Embryonic facial prominence (tissue), 1 donor: ENCODE measurements at regions not wholly inside any gene's neighbourhood (a gene's known extent, or its start where the extent isn't known, plus 50 kb on each side); places are given as distances from the start of the nearest gene placed in this dataset.
"Not testable (repeated sequence)": the region's sequence is repeated elsewhere in the genome, so short reads cannot be mapped to it uniquely, and the experiment has no call there.

ENCODE experiments used
- DNase-seq: peaks from one replicate; pipeline ENCODE4 v3.0.0-alpha.2; 2016; ENCODE audit errors: extremely low spot score

- no peak for DNase-seq
Measured at GRCh38 chr1:74943046-74943445, 191.1 kb upstream of the LHX8 start.

- DNase-seq, result no peak
Measured at GRCh38 chr1:74946388-74946787, 187.8 kb upstream of the LHX8 start.

GRCh38 chr1:74949348-74949747 lies 184.8 kb upstream of the LHX8 start:
- DNase-seq, result not testable (repeated sequence)

- DNase-seq, result not testable (repeated sequence)
Measured at GRCh38 chr1:74951981-74952380, 182.2 kb upstream of the LHX8 start.

- no peak for DNase-seq
Measured at GRCh38 chr1:74952786-74953185, 181.4 kb upstream of the LHX8 start.

DNA sequence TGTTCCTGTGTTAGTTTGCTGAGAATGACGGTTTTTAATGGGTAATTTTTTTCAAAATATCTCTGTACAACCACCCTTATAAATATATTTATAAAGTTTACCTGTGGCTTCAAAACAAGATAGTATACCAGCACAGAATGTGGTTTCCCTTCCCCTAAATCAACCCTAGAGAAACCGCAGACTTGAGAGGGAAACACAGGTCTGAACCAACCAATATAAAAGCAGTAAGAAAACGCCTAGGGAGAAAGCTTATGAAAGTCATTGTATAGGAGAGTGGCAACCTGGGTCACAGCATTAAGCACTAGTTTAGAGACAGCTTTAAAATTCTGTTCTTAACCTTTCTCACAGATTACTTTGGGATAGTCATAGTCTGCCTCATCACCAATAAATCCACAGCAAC lies 180.6 kb upstream of the LHX8 start:
- DNase-seq, result no peak

DNA sequence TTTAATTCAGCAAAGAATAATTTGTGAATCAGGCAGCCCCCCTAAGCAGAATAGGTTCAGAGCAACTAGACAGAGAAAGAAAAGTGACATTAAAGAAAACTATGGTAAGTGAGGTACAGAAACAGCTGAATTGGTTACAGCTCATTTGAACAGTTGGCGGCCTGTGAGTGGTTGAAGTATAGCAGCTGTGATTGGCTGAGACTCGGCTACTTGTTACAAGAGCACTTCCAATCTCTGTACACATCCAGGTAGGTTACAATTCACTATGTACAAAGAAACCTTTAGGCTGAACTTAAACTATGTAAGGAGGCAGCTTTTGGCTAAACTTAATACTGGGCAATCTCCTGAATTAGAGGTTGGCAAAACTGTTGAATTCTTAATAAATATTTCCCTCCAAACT lies 171.1 kb upstream of the LHX8 start:
- DNase-seq, result no peak

DNA sequence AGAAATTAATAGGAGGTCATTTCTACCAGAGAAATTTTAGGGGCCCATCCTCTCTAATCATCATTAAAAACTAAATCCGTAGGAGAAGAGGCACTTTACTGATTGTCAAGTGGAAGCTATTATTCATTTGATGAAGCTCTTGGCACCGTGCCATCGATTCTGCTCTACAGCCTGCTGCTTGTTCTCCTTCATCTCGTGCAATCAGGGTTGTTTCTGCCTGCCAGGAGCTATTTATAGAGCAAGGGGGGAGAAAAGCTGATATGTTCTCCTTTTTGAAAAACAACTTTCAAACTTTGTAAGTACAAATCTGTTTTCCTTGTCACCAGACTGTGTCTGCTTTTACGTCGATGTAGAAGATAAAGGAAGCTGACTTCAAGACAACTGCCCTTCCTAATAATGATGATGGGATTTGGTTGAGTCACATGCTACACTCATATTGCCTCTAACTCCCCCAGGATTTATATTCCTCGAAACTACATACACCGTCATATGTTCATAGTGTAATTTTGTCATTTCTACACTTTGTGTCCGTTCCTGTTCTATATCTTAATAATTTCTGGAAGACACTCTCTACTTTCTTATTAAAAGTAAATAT lies 169.6 kb upstream of the LHX8 start:
- peak; percentile 16 for DNase-seq

DNA sequence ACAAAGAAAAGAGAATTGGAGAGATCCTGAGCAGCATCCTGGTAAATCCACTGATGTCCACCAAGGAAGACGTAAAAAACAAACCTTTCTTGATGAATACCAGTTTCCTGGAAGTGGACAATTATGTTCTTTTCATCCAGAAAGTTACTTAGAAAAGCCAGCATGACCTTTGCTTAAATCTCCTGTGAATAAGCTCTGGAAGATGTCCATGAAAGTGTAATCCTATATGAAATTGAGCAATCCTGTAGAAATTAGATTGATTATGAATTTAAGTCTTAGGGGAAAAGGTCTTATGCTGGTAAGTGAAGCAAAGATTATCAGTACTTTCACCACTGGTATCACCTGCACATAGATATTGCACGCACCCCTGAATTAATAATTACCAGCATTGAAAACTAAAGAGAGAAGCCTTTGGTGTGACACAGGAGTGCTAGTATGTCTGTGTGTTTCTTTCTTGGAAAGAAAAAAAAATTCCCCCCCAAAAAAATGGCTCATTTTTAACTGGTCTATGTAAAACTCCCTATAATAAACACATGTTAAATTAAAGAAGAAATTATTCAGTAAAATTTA lies 164.5 kb upstream of the LHX8 start:
- no peak for DNase-seq

- DNase-seq, result no peak
Measured at GRCh38 chr1:74971982-74972381, 162.2 kb upstream of the LHX8 start.

GRCh38 chr1:74976491-74976890 lies 157.7 kb upstream of the LHX8 start:
- no peak for DNase-seq

GRCh38 chr1:74992448-74992847 lies 141.7 kb upstream of the LHX8 start:
- not testable (repeated sequence) for DNase-seq

DNA sequence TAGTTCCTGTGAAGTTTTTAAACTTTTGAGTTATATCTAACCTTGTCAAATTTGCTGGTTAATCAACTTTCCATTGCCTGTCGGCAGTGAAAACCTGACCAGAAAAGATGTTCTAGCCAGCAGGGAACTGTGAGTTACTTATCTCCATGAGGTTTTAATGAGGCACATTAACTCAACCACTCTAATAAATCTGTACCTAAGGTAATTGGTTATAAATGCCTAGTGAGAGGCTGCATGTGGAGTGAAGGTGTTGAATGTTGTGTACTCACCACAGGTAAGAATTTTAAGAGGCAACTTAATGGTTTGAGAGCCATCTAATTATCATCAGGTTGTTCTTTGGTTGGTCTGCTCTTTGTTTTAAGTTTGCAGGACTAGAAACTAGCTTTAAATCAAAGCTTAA lies 138.4 kb upstream of the LHX8 start:
- DNase-seq, result no peak

DNA sequence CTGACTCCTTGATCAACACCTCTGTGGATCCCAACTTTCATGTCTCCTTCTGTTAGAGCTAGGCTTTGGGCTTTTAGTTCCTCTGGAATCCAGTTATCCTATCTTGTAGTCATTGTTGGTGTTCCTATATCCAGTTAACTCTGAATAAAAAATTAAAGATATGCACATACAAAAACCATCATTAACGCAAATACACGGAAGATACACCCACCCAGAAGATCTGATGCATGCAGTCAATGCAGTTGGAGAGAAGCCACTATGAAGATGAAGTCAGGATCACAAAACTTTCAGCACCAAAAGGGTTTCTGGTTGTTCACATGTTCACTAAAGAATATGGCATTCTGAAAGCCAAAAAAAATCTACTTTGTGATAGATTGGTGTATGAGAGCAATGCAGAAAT lies 123.6 kb upstream of the LHX8 start:
- DNase-seq, result no peak

GRCh38 chr1:75014250-75014649 lies 119.9 kb upstream of the LHX8 start:
- no peak for DNase-seq

DNA sequence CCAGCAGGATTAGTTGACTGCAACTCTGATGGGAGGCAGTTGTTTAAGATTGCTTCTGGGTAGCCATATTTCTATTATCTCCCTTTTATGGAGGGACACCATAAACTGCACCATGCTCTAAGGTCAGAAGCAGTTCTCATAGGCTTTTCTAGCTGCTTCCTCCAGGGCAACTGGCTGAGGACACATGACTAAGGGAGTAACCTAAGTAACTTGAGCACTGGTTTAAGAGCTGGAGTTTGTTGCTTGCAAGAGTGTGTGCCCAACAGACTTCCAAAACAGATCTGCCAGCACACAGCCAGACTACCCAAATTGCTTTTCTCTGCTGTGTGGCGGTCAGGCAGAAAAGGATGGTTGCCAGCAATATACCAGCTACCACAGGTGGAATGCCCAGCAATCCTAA lies 111.2 kb upstream of the LHX8 start:
- DNase-seq, result no peak

DNA sequence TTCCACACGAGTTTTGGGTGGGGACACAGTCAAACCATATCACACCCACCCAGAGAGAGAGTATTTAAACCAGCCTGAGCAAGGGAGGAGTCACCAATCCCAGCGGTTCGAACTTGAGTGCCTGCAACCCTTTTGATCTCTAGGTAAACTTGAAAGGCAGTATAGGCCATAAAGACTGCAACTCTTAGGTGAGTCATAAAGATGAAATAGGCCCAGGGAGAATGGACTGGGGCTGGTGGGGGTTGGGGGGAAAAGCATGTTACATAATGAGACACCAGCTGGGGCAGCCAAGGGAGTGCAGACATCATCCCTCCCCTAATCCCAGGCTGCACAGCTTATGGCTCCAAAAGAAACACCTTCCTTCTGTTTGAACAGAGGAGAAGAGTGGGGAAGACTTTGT lies 99.8 kb upstream of the LHX8 start:
- no peak for DNase-seq

- no peak for DNase-seq
Measured at GRCh38 chr1:75035536-75035935, 98.7 kb upstream of the LHX8 start.

- no peak for DNase-seq
Measured at GRCh38 chr1:75053207-75053606, 81.0 kb upstream of the LHX8 start.

DNA sequence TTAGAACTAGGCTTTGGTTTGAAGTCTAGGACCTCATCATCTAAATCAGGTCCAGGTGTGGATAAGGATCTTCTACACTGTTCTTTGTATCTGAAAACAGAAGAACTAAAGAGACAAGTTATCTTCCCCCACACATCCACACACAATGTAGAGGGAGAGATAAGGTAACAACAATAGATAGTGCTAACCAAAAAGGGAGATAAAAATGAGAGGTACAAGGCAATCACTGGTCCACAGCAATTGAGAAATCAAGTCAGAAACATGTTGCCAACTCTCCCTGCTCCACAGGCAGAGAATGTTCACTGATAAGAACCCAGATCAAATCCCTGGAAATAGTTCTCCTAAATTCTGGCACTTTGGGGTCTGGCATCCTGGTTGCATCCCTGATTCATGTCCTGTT lies 75.8 kb upstream of the LHX8 start:
- DNase-seq, result no peak

- no peak for DNase-seq
Measured at GRCh38 chr1:75062111-75062510, 72.1 kb upstream of the LHX8 start.

- DNase-seq, result no peak
Measured at GRCh38 chr1:75067975-75068374, 66.2 kb upstream of the LHX8 start.

GRCh38 chr1:75074831-75075395 lies 59.3 kb upstream of the LHX8 start:
- no peak for DNase-seq
